KMS-11 (cell line): ENCODE measurements at regions not wholly inside any gene's neighbourhood (a gene's known extent, or its start where the extent isn't known, plus 50 kb on each side); places are given as distances from the start of the nearest gene placed in this dataset.
"Not testable (repeated sequence)": the region's sequence is repeated elsewhere in the genome, so short reads cannot be mapped to it uniquely, and the experiment has no call there.

Experiments used
- H2AFZ ChIP-seq: fragments of 200-600 bp; sonication (generic); 2 replicates; pipeline ENCODE4 v1.6.1; 2016; ENCODE audit warnings: antibody characterized with exemption, mixed run types, low read depth
- H3K27ac ChIP-seq: fragments of 200-600 bp; sonication (generic); 2 replicates; pipeline ENCODE4 v1.6.1; 2016; ENCODE audit warnings: mild to moderate bottlenecking, mixed run types
- H3K27me3 ChIP-seq: fragments of 200-600 bp; sonication (generic); 2 replicates; pipeline ENCODE4 v1.6.1; 2017; ENCODE audit warnings: mild to moderate bottlenecking, low read depth, mixed run types, moderate library complexity; ENCODE audit not compliant: insufficient read depth
- H3K36me3 ChIP-seq: fragments of 200-600 bp; sonication (generic); 2 replicates; pipeline ENCODE4 v1.6.1; 2017; ENCODE audit warnings: mild to moderate bottlenecking, mixed run types; ENCODE audit not compliant: insufficient read depth
- H3K4me1 ChIP-seq: fragments of 200-600 bp; sonication (generic); 2 replicates; pipeline ENCODE4 v1.6.1; 2016; ENCODE audit warnings: mild to moderate bottlenecking, low read depth, mixed run types; ENCODE audit not compliant: poor library complexity, severe bottlenecking
- H3K4me2 ChIP-seq: fragments of 200-600 bp; sonication (generic); 2 replicates; pipeline ENCODE4 v1.7.0; 2016; ENCODE audit warnings: mild to moderate bottlenecking, mixed run types
- H3K4me3 ChIP-seq: fragments of 200-600 bp; sonication (generic); IDR thresholded peaks from 2 replicates; pipeline ENCODE4 v1.6.1; 2017; ENCODE audit warnings: low read depth, low read length, mixed read lengths; ENCODE audit not compliant: insufficient read depth
- H3K79me2 ChIP-seq: fragments of 200-600 bp; sonication (generic); 2 replicates; pipeline ENCODE4 v1.6.1; 2016; ENCODE audit warnings: low read depth, mixed run types; ENCODE audit not compliant: insufficient read depth
- H3K9ac ChIP-seq: fragments of 200-600 bp; sonication (generic); 2 replicates; pipeline ENCODE4 v1.6.1; 2016; ENCODE audit warnings: mild to moderate bottlenecking, mixed run types
- H4K20me1 ChIP-seq: fragments of 200-600 bp; sonication (generic); 2 replicates; pipeline ENCODE4 v1.6.1; 2016; ENCODE audit warnings: mild to moderate bottlenecking, mixed run types; ENCODE audit not compliant: insufficient read depth
- TF ChIP-seq, protein P1 (sequence below): fragments of 200-600 bp; sonication (generic); conservative IDR thresholded peaks from 2 replicates; pipeline ENCODE4 v1.6.1; 2017; ENCODE audit warnings: low read depth, mild to moderate bottlenecking, antibody characterized with exemption, low read length, moderate library complexity, mixed read lengths

DNA sequence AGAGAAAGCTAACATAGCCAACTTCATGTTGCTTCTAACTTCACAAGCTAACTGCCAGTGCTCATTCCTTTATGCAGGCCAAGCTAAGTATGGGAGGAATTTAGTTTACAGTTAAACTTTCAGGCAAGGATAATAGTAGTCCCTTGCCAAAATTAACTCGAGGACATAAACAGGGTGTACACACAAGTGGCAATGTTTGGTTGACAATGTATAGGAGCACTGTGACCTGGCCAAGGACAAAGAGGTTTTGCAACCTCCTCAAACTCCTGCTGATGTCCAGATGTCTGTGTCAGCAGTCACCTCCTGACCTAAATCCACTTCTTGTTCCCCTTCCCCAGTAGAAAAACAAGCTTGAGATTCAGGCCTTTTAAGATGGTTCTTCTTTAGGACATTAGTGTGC lies 494.6 kb upstream of the KLF6 start:
- Histone ChIP-seq H3K4me1 (no peaks in the 10 kb centered on the region), H3K27me3 (no peaks in the 10 kb centered on the region), H3K36me3 (no peaks in the 10 kb centered on the region), H3K79me2 (no peaks in the 10 kb centered on the region), H4K20me1 (no peaks in the 10 kb centered on the region), H3K27ac (no peak overlapping the region), H3K4me3 (no peak overlapping the region), H2AFZ (no peak overlapping the region), H3K9ac (no peak overlapping the region), H3K4me2 (no peak overlapping the region)
- TF ChIP-seq, protein P1, sequence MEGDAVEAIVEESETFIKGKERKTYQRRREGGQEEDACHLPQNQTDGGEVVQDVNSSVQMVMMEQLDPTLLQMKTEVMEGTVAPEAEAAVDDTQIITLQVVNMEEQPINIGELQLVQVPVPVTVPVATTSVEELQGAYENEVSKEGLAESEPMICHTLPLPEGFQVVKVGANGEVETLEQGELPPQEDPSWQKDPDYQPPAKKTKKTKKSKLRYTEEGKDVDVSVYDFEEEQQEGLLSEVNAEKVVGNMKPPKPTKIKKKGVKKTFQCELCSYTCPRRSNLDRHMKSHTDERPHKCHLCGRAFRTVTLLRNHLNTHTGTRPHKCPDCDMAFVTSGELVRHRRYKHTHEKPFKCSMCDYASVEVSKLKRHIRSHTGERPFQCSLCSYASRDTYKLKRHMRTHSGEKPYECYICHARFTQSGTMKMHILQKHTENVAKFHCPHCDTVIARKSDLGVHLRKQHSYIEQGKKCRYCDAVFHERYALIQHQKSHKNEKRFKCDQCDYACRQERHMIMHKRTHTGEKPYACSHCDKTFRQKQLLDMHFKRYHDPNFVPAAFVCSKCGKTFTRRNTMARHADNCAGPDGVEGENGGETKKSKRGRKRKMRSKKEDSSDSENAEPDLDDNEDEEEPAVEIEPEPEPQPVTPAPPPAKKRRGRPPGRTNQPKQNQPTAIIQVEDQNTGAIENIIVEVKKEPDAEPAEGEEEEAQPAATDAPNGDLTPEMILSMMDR: no peak

DNA sequence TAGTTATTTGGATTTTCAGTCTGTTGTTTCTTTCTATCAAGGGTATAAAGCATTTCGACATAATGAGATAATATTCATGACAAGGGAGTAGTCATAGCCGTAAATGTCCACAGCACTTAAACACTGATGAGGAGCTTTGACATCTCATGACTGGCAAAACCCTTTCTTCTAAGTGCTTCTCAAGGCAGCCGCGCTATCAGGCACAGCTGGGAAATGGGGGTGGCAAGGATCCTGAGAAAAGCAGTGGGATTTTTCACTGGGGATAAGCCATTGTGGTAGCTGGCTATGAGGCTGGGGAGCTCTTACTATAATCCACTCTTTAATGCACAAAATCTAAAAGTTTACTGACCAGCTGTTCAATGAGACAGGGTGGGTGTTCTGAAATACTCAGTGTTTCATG lies 493.2 kb upstream of the KLF6 start:
- Histone ChIP-seq H3K4me1 (no peaks in the 10 kb centered on the region), H3K9ac (no peak overlapping the region), H3K4me3 (no peak overlapping the region), H3K36me3 (no peaks in the 10 kb centered on the region), H4K20me1 (no peaks in the 10 kb centered on the region), H3K27me3 (no peaks in the 10 kb centered on the region), H3K4me2 (no peak overlapping the region), H2AFZ (no peak overlapping the region), H3K27ac (no peak overlapping the region), H3K79me2 (no peaks in the 10 kb centered on the region)
- TF ChIP-seq, protein P1: no peak

DNA sequence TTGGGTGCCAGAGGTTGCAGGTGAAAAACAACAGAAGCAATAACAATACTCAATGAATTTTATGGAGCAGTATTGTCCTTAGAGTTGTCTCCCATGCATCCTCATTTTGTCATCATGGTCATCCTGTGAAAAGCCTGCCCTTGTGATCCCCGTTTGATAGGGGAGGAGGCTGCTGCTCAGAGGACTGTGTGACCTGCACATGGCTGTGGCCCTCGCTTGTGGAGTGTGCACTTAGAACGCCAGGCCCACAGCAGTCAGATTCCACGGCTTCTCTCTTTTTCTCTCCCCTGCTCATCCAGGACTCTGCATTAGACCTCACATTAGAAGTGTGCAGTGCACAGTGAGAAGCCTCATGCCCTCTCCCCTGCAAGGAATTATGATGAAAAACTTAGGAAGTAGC lies 491.1 kb upstream of the KLF6 start:
- H3K27ac ChIP-seq: no peak overlapping the region
- TF ChIP-seq, protein P1: no peak
- H3K4me2 ChIP-seq: no peak overlapping the region
- no peak overlapping the region for H2AFZ ChIP-seq
- H3K79me2 ChIP-seq: no peaks in the 10 kb centered on the region
- no peaks in the 10 kb centered on the region for H3K27me3 ChIP-seq
- H3K4me3 ChIP-seq: no peak overlapping the region
- no peaks in the 10 kb centered on the region for H4K20me1 ChIP-seq
- H3K4me1 ChIP-seq: no peaks in the 10 kb centered on the region
- no peaks in the 10 kb centered on the region for H3K36me3 ChIP-seq
- no peak overlapping the region for H3K9ac ChIP-seq

DNA sequence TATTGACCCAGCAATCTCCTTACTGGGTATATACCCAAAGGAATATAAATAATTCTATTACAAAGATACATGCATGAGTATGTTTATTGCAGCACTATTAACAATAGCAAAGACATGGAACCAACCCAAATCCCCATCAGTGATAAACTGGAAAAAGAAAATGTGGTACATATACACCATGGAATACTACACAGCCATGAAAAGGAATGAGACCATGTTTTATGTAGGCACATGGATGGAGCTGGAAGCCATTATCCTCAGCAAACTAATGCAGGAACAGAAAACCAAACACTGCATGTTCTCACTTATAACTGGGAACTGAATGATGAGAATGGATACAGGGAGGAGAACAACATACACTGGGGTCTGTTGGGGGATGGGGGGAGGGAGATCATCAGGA lies 489.7 kb upstream of the KLF6 start:
- not testable (repeated sequence) for H3K27me3 ChIP-seq, H3K27ac ChIP-seq, H3K9ac ChIP-seq, H3K4me3 ChIP-seq, H2AFZ ChIP-seq, H3K79me2 ChIP-seq, H3K4me1 ChIP-seq, H3K4me2 ChIP-seq, H4K20me1 ChIP-seq, H3K36me3 ChIP-seq

DNA sequence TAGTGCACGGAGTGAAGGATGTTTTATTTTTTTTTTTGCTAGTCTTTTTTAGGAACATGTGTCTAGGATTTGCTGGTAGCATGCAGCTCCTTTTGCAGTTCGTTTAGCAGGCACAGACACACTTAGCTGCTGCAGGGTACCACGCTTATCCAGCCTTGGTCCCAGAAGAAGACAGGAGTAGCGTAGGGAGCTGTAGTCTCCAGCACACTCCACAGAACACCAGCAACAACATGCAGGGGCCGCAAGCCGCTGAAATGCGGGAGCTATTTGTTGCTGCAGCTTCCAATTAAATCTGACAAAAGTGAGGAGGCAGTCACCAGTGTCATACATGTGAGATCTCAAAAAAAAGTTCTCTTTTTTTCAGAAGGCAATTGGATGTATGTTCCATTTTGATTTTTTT lies 486.2 kb upstream of the KLF6 start:
- H3K36me3 ChIP-seq: no peaks in the 10 kb centered on the region
- H3K4me2 ChIP-seq: no peak overlapping the region
- no peak overlapping the region for H2AFZ ChIP-seq
- H3K79me2 ChIP-seq: no peaks in the 10 kb centered on the region
- H3K4me1 ChIP-seq: no peaks in the 10 kb centered on the region
- TF ChIP-seq, protein P1: no peak
- H3K27ac ChIP-seq: no peak overlapping the region
- H4K20me1 ChIP-seq: no peaks in the 10 kb centered on the region
- no peak overlapping the region for H3K4me3 ChIP-seq
- H3K9ac ChIP-seq: no peak overlapping the region
- H3K27me3 ChIP-seq: no peaks in the 10 kb centered on the region
